Dedifferentiated amniotic fluid mesenchymal stem cell (primary cell): ENCODE measurements at regions not wholly inside any gene's neighbourhood (a gene's known extent, or its start where the extent isn't known, plus 50 kb on each side); places are given as distances from the start of the nearest gene placed in this dataset.
A peak's percentile ranks its signal among the peaks of the same experiment; 100 is the strongest.

Experiments
- DNase-seq: peaks from one replicate; pipeline ENCODE4 v3.0.0-alpha.2; 2016; ENCODE audit errors: extremely low spot score

- no peak for DNase-seq
Observed at GRCh38 chr20:59431014-59431413, 130.6 kb downstream of the EDN3 start.

GRCh38 chr20:59434960-59435359, 134.5 kb downstream of the EDN3 start:
- DNase-seq = no peak

DNA sequence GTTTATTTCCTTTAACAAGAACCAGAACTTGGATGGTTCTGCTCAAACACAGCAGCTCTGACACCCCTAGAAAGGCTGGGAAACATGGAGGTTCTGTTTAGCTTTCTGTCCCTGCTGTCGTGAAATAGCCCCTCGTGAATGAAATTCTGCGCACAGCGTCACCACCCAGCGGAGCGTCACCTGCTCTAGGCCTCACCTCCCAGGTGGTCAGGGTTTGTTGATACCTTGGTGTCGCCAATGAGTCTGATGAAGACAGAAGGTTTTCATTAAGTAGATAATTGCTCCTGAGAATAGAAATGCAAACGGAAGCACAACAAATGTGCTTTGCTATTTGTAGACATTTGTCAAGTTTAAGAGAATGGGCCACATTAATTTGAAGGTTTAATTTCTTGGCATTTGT, 135.1 kb downstream of the EDN3 start:
- DNase-seq = no peak

DNA sequence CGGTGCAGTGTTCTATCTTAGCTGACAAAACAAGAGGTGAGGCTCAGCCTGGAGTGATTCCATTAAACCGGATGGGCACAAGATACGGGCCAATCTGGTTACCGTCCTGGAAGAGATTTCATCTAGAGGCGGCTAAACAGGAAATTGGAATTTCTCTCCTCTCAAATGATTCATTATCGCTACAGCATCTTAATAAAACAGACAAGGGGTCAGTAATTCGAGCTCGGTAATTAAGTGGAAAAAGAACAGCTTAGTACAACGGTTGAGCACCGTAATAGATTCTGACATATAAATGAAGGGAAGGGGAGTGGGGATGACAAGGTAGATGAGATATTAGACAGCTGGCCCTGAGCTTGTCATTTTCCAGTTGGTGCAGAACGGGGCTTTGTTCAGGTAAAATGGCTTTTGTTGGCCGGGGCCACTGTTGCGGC, 137.2 kb downstream of the EDN3 start:
- no peak for DNase-seq

DNA sequence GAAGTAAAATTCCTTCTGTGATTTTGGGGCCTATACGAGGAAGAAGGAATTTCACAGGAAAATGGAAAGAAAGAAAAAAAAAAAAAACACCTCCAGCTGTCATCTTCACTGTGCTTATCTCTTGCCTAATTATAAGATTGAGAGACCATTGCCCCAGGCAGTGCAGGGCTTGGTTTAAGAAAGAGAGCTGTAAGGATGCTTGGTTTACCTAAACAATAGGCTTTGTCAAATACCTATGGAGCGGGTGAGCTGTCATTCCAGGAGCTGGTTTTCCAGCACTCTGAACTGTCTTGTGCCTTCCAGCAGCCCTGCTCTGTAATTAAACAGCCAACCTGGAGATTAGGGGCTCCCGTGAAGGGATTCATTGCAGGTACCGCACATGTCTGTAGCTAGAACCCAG, 137.8 kb downstream of the EDN3 start:
- no peak for DNase-seq

GRCh38 chr20:59439243-59439642, 138.8 kb downstream of the EDN3 start:
- DNase-seq = no peak

GRCh38 chr20:59441306-59441705, 140.9 kb downstream of the EDN3 start:
- DNase-seq = no peak

DNA sequence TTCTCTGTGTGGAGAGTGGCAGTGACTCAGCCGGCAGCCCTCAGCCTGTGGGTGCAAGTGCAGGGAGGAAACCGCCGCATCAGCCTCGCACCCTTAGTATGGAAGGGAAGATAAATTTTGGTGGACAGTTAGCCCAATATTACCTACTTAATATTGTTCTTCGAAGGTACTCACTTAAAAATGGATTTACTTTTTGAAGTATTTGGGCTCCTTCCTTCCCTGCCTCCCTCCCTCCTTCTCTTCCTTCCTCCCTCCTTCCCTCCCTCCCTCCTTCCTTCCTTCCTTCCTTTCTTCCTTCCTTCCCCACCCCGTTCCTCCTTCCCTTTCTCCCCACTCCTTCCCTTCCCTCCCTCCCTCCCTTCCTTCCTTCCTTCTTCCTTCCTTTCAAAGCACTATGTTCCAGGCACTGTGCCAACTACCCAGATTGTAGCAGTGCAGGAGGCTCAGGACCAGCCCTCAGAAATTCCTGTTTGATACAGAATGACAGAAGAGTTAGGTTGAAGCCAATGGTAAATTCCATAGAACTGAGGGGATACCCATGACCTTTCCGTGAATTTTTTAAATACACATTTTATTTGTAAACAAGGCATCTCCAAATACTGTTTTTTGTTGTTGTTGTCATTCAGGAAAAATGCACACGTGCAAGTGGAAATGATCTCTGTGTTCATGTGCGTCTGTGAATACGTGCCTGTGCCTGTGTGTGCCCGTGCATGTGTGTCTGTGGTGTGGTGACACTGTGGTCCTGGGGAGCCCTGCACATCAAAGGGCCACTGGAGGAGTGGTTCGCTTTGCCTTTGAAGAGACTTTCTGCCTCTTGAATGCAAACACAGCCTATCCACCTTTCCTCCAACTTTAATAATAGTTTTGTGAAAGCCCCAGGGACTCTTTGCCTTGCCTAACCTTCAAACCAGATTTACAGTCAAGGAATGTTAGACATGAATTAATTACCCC, 141.7 kb downstream of the EDN3 start:
- DNase-seq = no peak

DNA sequence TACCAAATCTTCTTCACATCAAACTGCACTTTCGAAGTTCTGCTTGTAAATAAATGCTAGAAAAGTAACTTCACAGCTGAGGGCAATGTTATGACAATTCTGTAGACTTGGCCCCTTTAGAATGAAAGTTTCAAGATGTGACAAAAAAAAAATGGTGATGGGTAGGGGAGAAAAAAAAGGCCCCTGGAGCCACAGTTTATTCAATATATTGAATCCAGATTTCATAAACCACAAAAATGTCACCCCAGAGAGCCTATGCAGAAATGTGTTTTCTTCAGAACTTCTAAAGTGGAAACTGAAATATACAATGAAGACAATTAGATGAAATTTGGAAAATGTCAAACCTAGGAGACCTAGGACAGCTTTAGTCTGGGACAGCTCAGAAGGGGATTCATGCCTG, 143.1 kb downstream of the EDN3 start:
- no peak for DNase-seq

DNA sequence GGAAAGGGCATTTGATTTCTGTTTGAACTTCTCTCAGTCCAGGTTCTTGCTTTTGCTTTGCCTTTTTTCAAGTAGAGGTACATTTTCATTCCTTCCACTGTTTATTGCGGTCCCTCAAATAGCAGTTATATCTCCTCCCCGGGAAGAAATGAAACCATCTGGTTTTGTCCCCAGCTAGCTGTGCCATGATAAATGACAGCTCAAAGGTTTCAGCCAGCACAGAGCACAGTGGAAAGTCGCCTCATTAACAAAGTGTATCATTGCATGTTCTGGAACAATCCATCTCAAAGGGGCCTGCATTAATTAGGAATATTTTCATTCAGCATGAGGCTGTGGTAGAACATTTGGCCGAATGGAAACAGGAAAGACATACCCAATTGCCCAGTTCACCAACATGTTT, 146.0 kb downstream of the EDN3 start:
- no peak for DNase-seq

- no peak for DNase-seq
Observed at GRCh38 chr20:59448196-59448595, 147.8 kb downstream of the EDN3 start.

GRCh38 chr20:59448851-59449444, 148.5 kb downstream of the EDN3 start:
- no peak for DNase-seq

DNA sequence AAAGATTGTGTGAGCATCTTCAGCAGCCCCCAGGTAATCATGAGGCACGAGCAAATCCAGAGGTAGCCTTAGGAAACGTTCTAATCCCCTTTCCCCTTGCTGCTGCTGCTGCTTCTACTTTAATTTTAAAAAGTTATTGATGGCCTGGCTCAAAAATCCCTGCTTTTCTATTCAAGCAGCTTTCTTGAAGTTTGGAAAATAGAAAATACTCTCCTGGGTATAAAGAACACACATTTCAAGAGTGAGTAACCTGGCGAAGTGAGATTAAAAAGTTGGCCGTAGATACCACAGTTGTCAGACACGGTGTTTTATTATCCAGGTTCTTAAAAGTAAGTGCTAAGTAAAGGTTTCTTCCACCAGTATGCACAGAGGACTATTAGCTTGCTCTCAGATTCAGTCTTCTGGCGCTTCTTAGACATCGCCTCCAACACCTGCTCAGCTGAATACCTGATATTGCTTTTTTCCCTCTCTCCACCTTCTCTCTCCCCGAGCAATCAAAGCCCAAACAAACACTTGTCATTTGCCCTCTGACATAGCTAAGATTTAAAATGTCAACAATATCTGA, 150.7 kb downstream of the EDN3 start:
- DNase-seq = no peak

- no peak for DNase-seq
Observed at GRCh38 chr20:59451641-59452040, 151.2 kb downstream of the EDN3 start.

GRCh38 chr20:59452856-59453255, 151.5 kb upstream of the PHACTR3 start:
- no peak for DNase-seq

- no peak for DNase-seq
Observed at GRCh38 chr20:59453759-59454560, 150.4 kb upstream of the PHACTR3 start.

- DNase-seq = peak; percentile 24
Observed at GRCh38 chr20:59455402-59456341, 148.7 kb upstream of the PHACTR3 start.

GRCh38 chr20:59456342-59457279, 147.7 kb upstream of the PHACTR3 start:
- DNase-seq = no peak

DNA sequence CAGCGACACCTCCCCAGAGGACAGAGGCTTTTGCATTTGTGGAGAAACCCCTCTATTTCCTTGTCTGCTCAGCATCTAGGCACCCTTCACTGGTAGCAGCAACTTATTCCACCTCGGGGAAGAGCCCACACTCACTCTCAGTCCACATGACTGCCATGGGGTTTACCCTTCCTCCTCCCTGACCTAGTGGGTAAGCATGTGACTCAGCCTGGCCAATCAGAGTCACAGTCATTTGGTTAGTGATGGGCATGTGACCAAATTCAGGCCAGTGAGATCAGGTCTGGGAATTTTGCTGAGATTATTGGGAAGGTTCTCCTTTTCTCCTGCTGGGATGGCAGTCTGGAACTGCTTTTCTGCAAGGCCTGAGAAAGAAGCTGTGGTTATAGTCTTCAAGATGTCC, 145.7 kb upstream of the PHACTR3 start:
- no peak for DNase-seq

- no peak for DNase-seq
Observed at GRCh38 chr20:59459586-59459985, 144.8 kb upstream of the PHACTR3 start.
